ENCODE measurements at regions not wholly inside any gene's neighbourhood (a gene's known extent, or its start where the extent isn't known, plus 50 kb on each side); places are given as distances from the start of the nearest gene placed in this dataset.

DNA sequence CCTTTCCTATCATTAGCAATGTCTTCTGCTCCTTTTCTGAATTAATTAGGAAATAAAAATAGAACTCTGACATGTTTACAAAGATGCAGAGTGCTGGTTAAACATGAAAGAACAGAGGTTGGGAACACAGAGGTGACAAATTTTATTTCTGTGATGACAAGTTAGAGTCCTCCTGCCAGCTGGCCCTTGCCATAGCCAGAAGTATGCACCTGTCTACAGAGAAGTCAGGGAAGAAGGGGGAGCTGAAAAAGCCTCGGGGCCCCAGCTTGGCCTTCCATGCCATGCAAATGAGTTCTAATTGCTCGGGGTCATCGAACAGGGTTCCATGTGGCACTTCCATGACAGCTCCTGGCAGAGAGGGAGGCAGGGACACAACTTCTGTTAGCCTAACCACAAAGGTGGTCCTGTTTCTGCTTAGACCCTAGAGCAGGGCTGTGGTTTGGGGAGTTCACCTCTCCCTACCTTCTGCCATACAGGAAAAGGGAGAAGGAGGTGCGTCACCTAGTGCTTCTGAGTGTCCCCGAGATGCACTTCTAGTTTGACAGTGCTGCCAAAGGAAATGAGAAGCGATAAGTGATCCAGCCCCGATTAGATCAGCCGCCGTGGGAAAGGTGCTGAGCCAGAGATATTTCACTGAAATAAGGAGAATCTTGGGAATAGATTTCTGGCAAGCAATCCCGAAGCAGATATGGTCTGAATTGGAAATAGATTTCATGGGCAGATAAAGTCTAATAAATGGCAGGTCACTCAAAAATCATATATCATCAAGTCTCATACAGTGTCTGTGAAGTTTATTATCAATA lies 155.8 kb upstream of the FOXN3 start:
- WGBS, 2 donors = 58 to 75% methylated on average over 10 of the region's 10 CpGs
- DNase-seq (ENCODE audit: low spot score in 2 of 2) = no peak
- Histone ChIP-seq H3K36me3 (no peaks in the 10 kb centered on the region), H3K27me3 (no peaks in the 10 kb centered on the region), H3K4me1 (peaks cover 0 to 33% (median 0%) of the 10 kb centered on the region in 4 donors), H3K27ac (no peak overlapping the region), H3K4me3 (no peak overlapping the region), H3K9me3 (no peaks in the 10 kb centered on the region)
- TF ChIP-seq, protein P1, sequence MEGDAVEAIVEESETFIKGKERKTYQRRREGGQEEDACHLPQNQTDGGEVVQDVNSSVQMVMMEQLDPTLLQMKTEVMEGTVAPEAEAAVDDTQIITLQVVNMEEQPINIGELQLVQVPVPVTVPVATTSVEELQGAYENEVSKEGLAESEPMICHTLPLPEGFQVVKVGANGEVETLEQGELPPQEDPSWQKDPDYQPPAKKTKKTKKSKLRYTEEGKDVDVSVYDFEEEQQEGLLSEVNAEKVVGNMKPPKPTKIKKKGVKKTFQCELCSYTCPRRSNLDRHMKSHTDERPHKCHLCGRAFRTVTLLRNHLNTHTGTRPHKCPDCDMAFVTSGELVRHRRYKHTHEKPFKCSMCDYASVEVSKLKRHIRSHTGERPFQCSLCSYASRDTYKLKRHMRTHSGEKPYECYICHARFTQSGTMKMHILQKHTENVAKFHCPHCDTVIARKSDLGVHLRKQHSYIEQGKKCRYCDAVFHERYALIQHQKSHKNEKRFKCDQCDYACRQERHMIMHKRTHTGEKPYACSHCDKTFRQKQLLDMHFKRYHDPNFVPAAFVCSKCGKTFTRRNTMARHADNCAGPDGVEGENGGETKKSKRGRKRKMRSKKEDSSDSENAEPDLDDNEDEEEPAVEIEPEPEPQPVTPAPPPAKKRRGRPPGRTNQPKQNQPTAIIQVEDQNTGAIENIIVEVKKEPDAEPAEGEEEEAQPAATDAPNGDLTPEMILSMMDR (IDR thresholded peaks at IDR 0.05) = no peak
- TF ChIP-seq POLR2A (IDR thresholded peaks at IDR 0.05) (no peak), EP300 (IDR thresholded peaks at IDR 0.05) (no peak)

DNA sequence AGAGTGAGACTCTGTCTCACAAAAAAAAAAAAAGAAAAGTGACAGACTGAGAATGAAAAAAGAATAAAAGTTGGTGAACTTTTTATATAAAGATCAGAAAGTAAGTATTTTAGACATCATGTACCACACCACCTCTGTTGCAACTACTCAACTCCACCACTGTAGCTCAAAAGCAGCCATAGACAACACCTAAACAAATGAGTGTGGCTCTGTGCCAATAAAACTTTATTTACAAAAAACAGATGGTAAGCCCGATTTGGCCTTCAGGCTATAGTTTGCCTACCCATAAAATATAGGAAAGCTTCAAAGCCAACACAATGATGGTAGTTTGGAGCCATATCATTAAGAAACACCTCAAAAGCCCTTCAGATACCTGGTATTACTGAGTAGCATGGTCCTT lies 154.5 kb upstream of the FOXN3 start:
- Histone ChIP-seq H3K4me3 (no peak overlapping the region), H3K27ac (no peak overlapping the region), H3K36me3 (no peaks in the 10 kb centered on the region), H3K27me3 (no peaks in the 10 kb centered on the region), H3K4me1 (peaks cover 0 to 27% (median 0%) of the 10 kb centered on the region in 4 donors), H3K9me3 (no peaks in the 10 kb centered on the region)
- no peak for DNase-seq (ENCODE audit: low spot score in 2 of 2)
- 66 to 73% methylated on average over 1 of the region's 1 CpG for WGBS, 2 donors
- TF ChIP-seq, protein P1 (IDR thresholded peaks at IDR 0.05) = no peak
- no peak for TF ChIP-seq POLR2A (IDR thresholded peaks at IDR 0.05)
- TF ChIP-seq EP300 (IDR thresholded peaks at IDR 0.05) = no peak

DNA sequence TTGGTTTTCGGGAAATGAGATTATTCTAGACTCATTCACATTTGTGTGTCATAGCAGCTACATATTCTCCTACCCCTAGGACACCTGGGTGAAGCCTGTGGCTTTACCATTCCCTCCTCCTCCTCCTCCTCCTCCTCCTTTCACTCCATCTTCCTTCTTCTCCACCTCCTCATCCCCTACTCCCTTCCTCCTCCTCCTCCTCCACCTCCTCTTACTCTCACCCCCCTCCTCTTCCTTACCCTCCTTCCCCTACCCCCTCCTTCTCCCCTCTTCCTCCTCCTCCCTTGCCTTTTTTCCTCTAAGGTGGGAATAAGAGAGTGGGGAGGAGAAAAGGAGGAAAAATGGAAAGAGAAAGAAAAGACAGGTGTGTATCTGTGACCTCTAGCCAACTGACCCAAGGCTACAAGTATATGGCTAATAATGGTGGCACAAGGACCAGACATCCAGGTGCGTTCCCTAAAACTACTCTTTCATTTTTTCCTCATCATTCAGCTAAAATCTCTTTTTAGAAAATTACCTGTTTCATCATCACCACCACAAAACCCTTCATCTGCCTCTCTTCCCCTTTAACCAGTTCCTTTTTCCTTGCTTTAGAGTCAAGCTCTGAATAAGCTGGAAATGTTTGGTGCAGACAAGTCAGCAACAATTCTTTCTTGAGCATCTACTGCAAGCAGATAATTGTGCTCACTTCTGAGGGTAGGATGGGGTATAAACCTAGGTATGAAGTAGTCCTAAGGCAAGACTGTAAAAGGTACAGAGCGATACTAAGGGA lies 149.8 kb upstream of the FOXN3 start:
- TF ChIP-seq POLR2A (IDR thresholded peaks at IDR 0.05) (no peak), EP300 (IDR thresholded peaks at IDR 0.05) (no peak)
- TF ChIP-seq, protein P1 (IDR thresholded peaks at IDR 0.05) = no peak
- 85 to 94% methylated on average over 3 of the region's 3 CpGs for WGBS, 2 donors
- H3K4me3 ChIP-seq = no peak overlapping the region
- H3K27ac ChIP-seq = no peak overlapping the region
- DNase-seq (ENCODE audit: low spot score in 2 of 2) = no peak
- no peaks in the 10 kb centered on the region for H3K4me1 ChIP-seq
- H3K36me3 ChIP-seq = no peaks in the 10 kb centered on the region
- no peaks in the 10 kb centered on the region for H3K27me3 ChIP-seq
- H3K9me3 ChIP-seq = no peaks in the 10 kb centered on the region

DNA sequence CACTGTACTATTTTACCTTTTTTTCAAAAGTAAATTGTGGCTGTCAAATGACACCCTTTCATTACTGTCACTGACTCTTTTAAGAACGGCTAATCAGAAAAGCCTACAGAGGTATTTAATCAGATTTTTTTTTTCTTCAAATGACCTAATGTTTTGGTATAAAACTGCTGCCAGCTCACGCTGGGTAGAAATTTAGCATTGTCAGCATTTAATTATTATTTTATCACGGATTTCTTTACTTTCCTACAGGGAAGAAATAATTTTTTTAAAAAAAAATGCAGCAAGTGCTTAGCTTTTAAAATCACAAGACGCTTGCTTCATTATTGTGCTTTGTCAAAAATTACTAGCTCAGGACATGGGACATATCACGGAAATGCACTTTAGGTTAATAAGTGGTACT lies 149.1 kb upstream of the FOXN3 start:
- H3K36me3 ChIP-seq = no peaks in the 10 kb centered on the region
- H3K4me3 ChIP-seq = no peak overlapping the region
- no peak overlapping the region for H3K27ac ChIP-seq
- H3K9me3 ChIP-seq = no peaks in the 10 kb centered on the region
- H3K4me1 ChIP-seq = no peaks in the 10 kb centered on the region
- no peak for DNase-seq (ENCODE audit: low spot score in 2 of 2)
- 71 to 75% methylated on average over 5 of the region's 5 CpGs for WGBS, 2 donors
- TF ChIP-seq, protein P1 (IDR thresholded peaks at IDR 0.05) = no peak
- H3K27me3 ChIP-seq = no peaks in the 10 kb centered on the region

DNA sequence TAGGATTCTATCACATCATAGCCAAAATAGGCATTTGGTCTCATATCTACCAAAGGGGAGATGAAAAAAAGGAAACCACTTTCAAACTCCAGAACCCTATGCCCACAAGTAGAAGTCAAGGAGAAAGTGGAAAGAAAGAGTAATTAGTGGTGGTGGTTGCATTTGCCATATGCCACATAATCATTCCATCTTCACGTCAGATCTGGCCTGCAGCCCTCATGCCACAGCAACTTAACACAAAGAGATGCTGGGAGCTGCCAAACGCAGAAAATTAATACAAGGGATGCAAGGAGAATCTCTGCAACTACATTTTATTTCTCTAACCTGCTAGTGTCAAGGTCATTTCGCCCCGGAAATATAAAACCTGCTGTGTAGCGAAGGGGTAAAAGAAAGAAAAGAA lies 148.6 kb upstream of the FOXN3 start:
- Histone ChIP-seq H3K36me3 (no peaks in the 10 kb centered on the region), H3K27ac (no peak overlapping the region), H3K4me1 (no peaks in the 10 kb centered on the region), H3K27me3 (no peaks in the 10 kb centered on the region), H3K9me3 (no peaks in the 10 kb centered on the region), H3K4me3 (no peak overlapping the region)
- TF ChIP-seq POLR2A (IDR thresholded peaks at IDR 0.05) (no peak), EP300 (IDR thresholded peaks at IDR 0.05) (no peak)
- TF ChIP-seq, protein P1 (IDR thresholded peaks at IDR 0.05) = no peak
- 75 to 81% methylated on average over 5 of the region's 5 CpGs for WGBS, 2 donors
- DNase-seq (ENCODE audit: low spot score in 2 of 2) = no peak

All from tibial nerve (tissue), 4 donors.